Suprapubic skin (tissue), 4 donors: ENCODE measurements at regions not wholly inside any gene's neighbourhood (a gene's known extent, or its start where the extent isn't known, plus 50 kb on each side); places are given as distances from the start of the nearest gene placed in this dataset.

ENCODE experiments used
- CTCF ChIP-seq, 2 donors: fragments of 200-600 bp in 1 of 2; fragments of 450-650 bp in 1 of 2; sonication (generic) in 1 of 2; IDR thresholded peaks; one replicate each; pipeline ENCODE4 v1.5.1; 2016 to 2019; ENCODE audit warnings: antibody characterized with exemption in 2 of 2, mild to moderate bottlenecking in 1 of 2, moderate library complexity in 1 of 2
- EP300 ChIP-seq: sonication (generic); formaldehyde crosslinking; IDR thresholded peaks from one replicate; pipeline ENCODE4 v1.6.1; 2017; ENCODE audit warnings: antibody characterized with exemption
- POLR2AphosphoS5 ChIP-seq, 3 donors: sonication (generic); formaldehyde crosslinking; IDR thresholded peaks; one replicate each; pipeline ENCODE4 v1.6.1; 2017; ENCODE audit warnings: antibody characterized with exemption in 3 of 3

- TF ChIP-seq CTCF (IDR thresholded peaks at IDR 0.05) = no peak
- no peak for TF ChIP-seq POLR2AphosphoS5 (IDR thresholded peaks at IDR 0.05)
- TF ChIP-seq EP300 = no peak
These were observed 232.6 kb downstream of the ABHD5 start for GRCh38 chr3:43923104-43923882.
